ENCODE measurements at regions not wholly inside any gene's neighbourhood (a gene's known extent, or its start where the extent isn't known, plus 50 kb on each side); places are given as distances from the start of the nearest gene placed in this dataset.
"Not testable (repeated sequence)": the region's sequence is repeated elsewhere in the genome, so short reads cannot be mapped to it uniquely, and the experiment has no call there.

DNA sequence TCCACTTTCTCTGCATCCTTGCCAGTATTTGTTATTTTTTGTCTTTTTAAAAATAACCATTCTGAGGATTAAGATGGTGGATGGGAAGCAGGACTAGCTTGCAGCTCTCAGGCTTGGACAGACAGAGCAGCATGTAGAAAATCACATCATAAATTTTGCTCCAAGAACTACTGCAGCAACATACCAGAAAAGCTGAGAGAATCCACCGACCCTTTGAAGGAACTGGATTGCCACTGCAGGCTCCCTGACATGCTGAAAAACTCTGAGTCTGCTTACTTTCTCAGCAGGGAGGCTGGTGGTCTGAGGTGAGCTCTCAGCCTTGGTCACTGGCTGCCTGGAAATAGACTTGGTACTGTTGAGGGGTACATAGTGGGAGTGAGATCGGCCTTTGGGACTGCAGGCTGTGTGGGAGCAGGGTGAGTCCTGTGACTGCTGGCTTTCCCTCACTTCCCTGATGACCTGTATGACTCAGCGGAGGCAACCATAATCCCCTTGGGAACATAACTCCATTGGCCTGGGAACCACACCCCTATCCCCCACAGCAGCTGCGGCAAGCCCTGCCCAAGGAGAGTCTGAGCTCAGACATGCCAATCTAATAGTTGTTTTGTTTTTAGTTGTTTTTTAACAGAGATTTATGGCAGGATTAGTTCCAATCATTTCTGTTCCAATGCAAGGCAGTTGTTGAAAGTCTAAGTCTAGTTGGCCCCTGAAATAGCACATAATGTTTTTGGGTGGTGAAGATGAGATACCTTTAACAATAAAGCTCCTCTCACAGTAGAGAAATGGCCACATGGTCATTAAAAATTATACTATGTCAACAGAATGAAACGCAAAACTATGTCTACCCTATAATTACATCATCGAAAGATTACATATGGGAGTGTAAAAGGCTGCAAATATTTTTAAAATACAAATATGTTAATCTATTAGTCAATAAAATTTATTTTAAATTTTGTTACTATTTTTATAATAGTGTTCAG, 414.2 kb upstream of the CHAC2 start:
- DNase-seq: no peak

DNA sequence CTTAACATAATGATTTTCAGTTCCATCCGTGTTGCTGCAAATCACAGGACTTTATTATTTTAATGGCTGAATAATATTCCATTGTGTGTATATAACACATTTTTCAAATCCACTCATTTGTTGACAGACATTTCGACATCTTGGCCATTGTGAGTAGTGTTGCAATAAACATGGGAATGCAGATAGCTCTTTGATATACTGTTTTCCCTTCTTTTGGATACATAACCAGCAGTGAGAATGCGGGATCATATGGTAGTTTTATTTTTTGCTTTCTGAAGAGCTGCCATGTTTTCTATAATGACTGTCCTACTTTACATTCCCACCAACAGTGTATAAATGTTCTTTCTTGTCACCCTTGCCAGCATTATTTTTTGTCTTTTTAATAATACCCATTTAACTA, 420.3 kb upstream of the CHAC2 start:
- no peak for DNase-seq

DNA sequence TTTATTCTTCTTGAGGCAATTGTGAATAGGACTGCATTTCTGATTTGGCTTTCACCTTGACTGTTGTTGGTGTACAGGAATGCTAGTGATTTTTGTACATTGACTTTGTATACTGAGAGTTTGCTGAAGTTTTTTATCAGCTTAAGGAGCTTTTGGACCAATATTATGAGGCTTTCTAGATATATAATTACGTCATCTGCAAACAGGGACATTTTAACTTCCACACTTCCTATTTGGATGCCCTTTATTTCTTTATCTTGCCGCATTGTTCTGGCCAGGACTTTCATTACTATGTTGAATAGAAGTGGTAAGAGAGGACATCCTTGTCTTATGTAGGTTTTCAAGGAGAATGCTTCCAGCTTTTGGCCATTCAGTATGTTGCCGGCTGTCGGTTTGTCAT, 425.4 kb upstream of the CHAC2 start:
- DNase-seq: no peak

DNA sequence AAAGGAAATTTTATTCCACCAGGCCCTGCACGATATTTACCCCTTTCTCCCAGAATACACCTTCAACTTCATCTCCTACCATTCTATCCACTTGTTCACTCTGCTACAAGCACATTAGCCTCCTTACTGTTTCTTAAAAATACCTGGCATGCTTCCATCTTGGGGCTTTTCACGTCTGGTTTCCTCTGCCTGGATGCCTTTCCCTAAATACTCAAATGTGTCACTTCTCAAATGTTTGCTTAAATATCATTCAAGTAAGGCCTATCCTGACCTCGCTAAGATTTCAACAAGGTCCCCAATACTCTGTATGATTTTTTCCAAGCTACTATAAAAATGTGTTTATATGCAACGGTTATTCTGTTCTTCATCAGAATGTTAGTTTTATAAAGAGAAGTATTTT, 433.0 kb upstream of the CHAC2 start:
- no peak for DNase-seq

DNA sequence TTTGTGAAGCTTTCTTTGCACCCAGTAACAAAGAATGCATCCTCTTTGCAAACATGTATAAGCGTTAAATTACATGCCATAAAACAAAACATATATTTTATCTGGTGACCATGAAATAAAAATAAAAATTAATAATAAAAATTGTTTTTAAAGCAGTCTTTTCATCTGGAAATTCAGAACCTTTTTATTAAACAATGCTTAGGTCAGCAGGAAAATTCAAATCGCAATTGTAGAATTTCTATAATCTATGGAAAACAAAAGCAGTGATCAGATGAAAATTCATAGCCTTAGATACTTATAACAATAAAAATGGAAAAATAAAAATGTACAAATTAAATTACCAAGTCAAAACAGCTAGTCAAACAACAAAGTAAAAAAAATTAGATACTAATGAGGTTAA, 435.9 kb upstream of the CHAC2 start:
- DNase-seq: no peak

DNA sequence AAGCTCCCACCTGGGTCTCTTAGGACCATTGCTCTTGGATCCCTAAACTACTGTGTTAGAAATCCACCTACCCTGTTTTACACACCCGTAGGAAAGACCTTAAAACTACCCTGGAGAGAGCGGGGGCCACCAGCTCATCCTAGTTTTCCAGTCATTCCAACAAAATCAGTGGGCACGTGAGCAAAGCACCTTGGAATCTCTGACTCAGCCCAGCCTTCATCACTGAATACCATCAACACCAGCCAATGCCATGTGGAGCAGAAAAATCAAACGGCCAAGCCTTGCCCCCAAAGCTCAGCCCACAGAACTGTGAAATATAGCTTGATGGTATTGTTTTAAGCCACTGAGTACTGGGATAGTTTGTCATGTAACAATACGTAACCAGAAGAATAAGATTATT, 449.7 kb upstream of the CHAC2 start:
- DNase-seq: no peak

DNA sequence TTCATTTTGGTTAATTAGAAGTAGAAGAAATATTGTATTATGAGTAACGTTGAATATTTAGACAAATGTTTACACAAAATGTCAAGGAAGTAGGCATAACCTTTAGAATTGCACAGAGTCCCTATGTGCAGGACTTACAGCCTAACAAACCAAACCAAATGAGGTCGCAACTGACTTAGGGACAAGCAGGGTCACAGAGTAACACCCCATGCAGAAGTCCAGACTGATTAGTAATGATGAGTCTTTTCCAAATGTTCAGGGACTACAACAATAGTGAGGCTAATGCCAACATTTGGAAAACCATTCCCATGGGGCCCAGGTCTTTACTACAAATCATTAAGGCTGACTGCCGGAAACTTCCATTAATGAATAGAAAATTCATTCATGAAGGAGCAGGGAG, 452.5 kb upstream of the CHAC2 start:
- DNase-seq: no peak

DNA sequence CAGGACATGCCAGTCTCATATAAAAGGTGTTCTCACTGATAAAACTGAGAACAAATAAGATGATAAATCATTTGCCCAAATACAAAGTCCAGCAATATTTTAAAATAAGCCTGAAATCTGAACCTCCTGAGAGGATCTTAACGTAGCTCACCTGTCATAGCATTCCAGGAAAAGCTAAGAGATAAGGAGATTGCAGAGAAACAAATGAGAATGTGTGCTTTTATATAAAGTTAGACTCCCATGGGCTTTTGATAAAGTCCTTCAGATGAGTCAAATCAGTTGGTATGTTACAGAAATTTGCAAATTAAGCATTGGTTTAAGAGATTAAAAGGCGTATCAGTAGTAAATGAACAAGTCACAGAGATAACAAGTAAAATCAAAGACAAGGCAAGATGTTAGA, 452.9 kb upstream of the CHAC2 start:
- no peak for DNase-seq

DNA sequence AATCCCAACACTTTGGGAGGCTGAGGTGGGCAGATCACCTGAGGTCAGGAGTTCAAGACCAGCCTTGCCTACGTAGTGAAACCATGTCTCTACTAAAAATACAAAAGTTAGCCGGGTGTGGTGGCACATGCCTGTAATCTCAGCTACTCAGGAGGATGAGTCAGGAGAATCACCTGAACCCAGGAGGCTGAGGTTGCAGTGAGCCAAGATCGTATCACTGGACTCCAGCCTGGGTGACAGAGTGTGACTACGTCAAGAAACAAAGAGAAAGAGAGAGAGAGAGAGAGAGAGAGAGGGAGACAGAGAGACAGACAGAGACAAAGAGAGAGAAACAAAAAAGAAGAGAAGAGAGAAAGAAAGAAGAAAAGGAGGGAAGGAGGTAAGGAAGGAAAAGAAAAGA, 454.0 kb upstream of the CHAC2 start:
- not testable (repeated sequence) for DNase-seq

DNA sequence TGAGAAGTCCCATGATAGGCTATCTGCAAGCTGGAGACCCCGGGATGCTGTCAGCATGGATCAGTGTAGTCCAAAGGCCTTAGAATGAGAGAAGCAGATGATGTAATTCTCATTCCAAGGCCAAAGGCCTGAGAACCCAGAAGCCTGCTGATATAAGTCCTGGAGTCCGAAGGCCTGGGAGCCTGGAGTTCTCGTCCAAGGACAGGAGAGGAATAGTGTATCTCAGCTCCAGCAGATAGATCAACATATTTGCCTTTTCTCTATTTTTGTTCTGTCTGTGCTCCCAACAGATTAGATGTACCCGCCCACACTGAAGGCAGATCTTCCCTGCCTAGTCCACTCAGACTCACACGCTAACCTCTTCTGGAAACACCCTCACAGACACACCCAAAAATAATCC, 454.9 kb upstream of the CHAC2 start:
- no peak for DNase-seq

DNA sequence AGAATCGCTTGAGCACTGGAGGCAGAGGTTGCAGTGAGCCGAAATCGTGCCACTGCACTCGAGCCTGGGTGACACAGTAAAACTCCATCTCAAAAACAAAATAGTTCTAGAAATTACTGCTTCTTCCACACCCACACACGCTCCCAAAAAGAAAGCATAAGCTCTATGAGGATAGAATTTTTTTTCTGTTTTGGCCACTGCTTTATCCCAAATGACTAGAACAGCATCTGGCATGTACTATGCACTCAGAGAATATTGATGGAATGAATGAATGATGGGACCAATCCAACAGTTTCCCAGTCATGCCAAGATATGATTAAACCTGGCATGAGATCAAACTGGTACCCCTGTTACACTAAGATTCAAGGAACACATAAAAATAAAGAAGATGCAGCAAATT, 455.4 kb upstream of the CHAC2 start:
- no peak for DNase-seq

DNA sequence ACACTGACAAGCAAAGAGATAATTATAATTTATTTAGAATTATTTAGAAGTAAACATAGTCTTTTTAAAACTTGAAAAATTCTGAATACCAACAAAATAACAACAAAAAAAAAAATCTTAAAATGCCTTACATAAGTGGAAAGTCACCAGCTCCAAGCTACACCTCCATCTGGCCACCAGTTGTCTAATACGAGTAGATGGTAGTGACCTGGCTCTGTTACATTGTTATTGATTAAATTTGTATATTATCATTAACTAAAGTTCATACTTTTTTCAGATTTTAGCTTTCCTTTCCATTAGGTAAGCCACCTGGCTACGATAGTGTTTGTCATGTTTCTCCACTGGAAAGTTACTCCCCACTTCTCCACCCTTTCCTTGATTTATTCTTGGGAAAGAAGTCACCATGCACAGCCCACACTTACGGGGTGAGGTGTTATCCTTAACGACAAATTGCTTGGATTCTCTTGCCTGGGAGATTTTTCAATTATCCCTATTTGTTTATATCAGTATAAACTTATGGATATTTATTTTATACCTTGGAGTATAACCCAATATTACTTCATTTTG, 464.5 kb upstream of the CHAC2 start:
- DNase-seq: no peak

DNA sequence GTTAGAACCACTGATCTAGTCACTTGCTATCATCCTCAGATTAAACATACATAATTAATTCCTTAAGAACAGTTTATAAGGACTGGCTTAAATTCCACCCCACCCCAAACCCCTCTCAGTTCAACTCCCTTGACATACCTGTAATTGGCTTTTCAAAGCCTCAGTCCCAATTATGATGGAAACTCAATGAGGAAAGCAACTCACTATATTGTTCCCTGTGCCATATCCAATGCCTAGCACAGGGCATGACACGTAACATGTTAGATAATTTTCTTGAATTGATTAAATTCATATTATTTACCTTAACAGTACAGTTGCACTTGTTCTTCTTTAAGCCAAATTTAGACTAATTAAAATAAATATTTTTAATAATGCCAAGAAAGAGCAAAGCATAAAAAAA, 465.1 kb upstream of the CHAC2 start:
- no peak for DNase-seq

DNA sequence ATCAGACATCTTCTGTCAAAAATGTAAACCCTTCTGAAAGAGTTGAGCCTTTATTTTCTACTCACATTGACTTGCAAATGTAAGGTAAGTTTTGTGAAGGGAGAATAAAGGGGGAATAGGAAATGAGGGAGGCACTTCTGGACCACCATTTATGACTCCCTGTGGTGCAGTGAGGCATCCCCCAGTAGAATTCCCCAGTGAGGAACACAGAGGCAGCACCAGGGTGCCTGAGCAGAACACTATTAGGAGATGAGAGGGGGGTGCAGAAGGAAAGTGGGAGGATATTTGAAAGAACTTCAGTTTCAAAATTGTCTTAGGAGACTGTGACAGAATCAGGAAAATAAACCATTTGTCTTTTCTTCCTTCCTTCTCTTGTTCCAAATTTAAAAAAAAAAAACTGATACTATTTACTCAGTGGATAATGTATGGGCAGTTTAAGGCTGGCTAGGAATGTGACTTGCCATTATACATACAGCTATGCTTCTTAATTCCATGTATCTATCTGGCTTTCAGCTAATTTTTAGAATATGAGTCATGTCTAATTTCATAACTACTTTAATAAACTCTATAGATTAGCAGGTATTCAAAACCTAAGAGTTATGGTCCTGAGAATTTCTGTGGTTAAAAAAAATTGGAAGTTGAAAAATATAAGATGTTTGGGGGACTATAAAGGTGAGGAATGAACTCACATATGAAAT, 478.1 kb upstream of the CHAC2 start:
- no peak for DNase-seq

DNA sequence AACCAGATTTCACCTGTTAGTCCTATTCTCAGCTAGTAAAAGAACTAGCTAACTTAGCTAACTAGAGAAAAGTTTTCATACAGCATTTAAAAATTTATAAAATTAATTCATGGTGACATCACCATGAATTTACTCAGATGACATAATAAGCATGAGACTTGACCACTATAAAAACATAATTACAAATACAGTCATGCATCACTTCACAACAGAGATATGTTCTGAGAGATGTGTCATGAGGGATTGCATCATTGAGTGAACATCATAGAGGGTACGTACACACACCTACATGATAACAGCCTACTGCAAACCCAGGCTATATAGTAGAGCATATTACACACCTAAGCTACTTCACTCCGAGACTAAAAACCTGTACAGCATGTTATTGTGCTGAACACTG, 481.3 kb upstream of the CHAC2 start:
- no peak for DNase-seq

DNA sequence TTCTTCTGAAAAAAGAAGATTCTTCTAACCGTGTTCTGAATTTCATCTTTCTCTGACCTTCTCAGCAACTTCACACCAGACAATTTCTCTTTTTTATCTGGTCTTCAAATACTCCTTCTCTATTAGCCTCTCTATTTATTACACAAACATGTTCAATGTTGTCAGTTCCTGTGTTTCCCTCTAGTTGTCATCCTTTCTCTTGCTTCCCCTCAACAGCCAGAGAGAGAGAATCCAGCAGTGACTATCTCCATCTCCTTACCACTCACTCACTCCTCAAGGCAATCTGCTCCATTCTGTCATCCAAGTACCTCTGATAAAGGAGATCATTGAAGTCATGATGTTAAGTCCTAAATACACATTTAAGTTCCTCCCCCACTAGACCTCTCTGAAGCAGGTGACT, 491.9 kb upstream of the CHAC2 start:
- DNase-seq: no peak

DNA sequence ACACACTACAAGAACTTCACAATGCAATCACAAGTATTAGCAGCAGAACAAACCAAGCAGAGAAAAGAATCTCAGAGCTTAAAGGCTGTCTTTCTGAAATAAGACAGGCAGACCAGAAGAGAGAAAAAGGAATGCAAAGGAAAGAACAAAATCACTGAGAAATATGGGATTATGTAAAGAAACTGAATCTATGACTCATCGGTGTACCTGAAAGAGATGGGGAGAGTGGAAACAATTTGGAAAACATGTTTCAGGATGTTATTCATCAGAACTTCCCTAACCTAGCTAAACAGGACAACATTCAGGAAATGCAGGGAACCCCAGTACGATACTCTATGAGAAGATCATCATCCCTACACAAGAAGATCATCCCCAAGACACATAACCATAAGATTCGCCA, 499.0 kb upstream of the CHAC2 start:
- DNase-seq: no peak

DNA sequence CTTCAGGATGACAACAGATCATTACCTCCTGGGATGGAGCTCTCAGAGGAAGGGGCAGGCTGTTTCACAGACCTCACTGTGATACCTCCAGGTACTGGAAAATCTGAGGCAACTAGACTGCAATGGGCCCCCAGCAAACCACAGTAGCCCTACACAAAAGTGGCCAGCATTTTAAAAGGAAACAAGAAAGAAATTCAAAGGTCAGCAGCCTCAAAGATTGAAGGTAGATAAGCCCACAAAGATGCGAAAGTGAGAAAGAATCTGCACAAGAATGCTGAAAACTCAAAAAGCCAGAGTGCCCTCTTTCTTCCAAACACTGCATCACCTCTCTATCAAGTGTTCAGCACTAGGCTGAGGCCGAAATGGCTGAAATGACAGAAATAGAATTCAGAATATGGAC, 499.5 kb upstream of the CHAC2 start:
- DNase-seq: no peak

DNA sequence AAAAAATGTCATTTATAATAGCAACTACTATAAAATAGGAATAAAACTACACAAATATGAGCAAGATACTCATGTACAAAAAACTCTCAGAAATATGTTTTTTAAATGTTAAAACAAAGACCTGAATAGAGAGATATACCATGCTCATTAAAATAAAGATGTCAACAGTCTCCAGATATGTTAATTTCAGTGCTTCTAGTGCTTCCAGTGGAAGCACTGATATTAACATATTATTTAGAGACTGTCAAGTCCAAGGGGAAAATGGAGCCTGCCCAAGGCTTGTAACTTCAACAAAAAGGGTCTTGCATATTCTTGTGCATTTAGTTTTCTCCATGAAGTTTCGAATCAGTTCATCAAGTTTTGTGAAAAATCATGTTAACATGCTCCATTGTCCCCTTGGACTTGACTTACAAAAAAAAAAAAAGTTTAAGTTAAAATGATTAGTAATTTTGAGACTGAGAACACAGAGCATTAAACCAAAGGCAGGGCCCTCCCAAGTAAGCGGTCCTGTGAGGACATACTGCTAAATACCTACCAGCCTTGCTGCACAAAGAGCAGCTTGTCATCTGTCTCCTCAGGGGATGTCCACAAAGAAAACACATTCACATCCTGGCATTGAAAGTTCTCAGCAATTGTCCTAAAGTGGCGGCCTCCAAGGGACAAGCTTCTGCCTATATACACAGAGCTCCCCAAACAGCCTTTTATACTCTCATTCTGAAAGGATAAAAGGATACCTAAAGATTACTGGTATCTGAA, 501.9 kb upstream of the CHAC2 start:
- no peak for DNase-seq

DNA sequence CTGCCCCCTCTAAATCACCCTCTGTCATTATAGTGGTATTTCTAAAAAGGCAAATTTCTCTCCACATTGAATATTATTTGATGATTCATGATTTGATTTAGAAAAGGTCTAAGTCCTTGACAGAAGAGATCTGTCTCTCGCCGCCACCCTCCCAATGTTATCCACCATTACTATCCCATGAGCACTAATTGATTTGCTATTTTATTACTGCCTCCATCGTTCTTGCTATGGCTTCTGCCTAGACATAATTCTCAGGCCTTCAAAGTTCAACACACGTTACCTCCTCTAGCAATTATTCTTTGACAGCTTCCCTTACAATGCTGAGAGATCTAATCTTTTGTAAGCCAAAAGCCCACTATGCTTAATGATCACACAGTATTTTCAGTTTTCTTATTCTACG, 507.0 kb upstream of the CHAC2 start:
- no peak for DNase-seq

DNA sequence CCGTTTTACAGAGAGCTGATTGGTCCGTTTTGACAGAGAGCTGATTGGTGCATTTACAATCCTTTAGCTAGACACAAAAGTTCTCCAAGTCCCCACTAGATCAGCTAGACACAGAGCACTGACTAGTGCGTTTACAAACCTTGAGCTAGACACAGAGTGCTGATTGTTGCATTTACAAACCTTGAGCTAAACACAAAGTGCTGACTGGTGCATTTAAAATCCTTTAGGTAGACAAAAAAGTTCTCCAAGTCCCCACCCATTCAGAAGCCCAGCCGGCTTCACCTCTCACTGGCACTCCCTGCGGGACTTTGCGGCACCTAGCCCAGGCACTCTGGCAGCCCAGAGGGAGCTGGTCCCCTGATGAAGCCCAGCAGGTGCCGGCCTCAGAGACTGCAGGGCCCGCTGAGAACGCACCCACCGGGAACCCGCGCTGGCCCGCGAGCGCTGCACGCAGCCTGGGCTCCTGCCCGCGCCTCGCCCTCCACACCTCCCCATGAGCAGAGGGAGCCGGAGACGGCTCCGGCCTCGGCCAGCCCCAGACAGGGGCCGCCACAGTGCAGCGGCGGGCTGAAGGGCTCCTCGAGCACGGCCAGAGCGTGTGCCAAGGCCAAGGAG, 508.1 kb upstream of the CHAC2 start:
- DNase-seq: no peak

DNA sequence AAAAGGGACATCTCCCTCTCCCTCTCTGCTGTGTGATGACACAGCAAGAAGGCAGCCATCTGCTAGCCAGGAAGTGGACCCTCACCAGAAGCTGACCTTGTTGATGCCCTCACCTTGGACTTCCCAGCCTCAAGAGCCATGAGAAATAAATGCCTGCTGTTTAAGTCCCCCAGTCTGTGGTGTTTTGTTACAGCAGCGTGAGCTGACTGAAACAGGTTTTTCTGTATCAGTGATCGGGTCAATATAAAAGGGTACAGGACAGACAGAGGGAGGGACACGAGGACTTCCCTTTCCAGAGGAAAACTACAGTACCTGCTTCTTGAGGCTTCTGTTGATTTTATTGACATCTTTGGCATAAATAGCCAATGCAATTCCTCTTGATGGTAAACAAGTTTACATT, 510.3 kb upstream of the CHAC2 start:
- no peak for DNase-seq

DNA sequence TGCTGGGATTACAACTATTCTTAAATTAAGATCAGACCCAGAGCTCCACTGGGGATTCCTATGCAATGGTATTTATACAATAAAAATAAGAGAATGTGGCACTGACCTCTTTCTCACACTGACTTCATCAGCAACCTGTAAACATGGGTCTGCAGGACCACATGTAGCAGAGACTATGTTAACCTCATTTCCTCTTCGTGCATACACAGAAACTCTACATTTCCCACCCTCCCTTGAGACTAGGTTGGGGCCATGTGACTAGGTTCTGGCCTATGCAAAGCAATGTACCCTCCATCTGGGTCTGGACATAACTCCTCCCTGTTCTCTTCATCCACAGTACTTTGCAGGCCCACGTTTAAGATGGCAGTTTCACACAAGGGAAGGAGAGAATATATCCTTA, 514.4 kb upstream of the CHAC2 start:
- no peak for DNase-seq
